Anterior cingulate cortex (tissue), 58 donors: ENCODE measurements at regions not wholly inside any gene's neighbourhood (a gene's known extent, or its start where the extent isn't known, plus 50 kb on each side); places are given as distances from the start of the nearest gene placed in this dataset.
"Not testable (repeated sequence)": the region's sequence is repeated elsewhere in the genome, so short reads cannot be mapped to it uniquely, and the experiment has no call there.

Experiments used
- DNase-seq, 58 donors: peaks; one replicate each; lab custom pipeline; 2025; lab: John Stamatoyannopoulos, UW

DNA sequence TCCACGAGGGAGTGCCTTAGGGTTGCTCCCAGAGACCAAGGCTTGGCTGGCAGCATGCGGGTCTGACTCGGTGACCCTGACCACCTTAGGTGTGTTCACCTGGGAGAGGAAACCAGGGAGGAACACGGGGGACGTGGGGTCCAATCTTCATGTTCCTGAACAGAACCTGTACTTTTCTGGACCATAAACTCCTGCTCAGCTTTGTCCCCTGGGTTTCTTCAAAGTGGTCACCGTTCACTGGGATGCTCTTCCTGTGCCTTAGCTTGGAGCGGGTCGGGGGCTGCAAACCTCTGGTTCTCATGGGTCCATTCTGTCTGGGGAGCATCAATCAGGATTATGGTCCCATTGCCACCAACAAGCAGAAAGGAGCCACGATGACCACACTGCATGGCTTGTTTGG, 333.5 kb downstream of the QKI start:
- DNase-seq: no peak

DNA sequence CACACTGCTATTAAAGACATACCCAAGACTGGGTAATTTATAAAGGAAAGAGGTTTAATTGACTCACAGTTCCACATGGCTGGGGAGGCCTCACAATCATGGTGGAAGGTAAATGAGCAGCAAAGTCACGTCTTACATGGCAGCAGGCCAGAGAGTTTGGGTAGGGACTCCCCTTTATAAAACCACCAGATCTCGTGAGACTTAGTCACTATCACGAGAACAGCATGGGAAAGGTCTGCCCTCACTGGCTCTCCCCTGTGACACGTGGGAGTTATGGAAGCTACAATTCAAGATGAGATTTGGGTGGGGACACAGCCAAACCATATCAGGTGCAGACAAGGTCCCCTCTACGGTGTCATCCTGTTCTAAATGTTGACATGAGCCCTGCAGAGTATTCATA, 332.5 kb downstream of the QKI start:
- not testable (repeated sequence) for DNase-seq

DNA sequence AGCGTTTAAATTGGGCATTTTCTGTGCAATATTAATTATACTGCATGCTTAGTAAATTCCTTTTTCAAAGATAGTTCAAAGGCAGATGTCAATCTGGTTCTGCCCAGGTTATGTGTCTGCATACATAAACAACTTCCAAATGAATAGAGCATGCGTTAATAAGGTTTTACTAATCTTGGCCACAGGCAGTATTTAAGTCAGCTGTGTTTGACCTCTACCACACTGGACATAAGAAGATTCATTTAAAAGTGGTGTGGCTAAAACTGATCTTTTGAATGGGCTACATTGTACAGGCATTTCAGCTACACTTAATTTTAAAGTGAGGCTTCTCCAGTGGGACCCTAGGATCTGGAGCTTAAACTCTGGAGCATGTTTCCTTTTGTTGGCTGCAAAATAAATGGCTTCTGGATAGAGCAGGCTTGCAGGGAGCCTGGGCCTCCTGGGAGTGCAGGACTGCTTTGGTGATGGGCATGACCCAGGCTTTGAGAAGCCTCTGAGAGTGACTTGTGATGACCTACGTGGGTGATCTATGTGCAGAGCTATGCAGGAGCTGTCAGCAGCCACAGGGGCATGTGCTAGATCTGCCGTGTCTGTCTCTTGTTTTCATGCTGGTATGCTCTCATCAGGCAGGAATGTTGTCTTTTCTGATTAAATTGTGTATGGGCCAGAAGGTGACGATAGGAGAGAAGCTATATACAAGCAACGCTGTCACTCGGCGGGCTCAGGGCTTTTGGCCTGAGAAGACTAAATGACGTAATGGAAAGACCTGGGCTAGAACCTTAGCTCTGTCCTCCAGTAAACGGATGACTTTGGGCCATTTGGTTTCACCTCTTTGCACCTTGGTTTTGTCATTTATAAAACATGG, 331.2 kb downstream of the QKI start:
- no peak for DNase-seq

- DNase-seq: no peak
These were observed 329.9 kb downstream of the QKI start for GRCh38 chr6:163744256-163744925.

GRCh38 chr6:163743796-163744195, 329.3 kb downstream of the QKI start:
- no peak for DNase-seq

DNA sequence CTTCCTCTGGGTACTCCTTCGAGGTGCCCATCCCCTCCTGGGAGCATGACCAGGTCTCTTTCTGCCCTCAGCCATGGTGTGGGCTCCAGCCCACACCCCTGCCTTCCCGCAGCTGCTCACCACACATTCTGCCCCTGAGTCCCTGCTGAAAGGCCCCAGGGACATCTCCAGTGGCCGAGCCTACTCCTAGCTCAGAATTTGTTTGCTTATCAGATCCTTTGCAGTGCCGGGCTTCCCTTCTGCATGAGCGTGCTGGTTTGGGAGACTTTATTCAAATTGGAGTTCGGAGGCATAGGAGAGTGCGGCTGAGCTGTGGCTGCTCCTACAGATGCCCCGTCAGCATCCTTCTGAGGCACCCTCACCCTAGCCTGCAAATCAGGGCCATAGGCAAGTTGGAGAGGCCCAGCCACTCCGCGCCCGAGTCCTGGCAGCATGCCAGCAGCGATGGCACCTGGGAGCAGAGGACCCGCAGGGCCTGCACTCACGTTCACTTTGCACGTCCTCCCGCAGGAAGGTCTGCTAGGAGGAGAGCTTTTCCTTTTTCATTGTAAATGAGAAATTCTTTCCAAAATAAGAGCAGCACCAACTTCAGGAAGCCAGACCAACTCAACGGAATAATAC, 327.3 kb downstream of the QKI start:
- DNase-seq: no peak

GRCh38 chr6:163741342-163741741, 326.8 kb downstream of the QKI start:
- DNase-seq: no peak

- no peak for DNase-seq
These were observed 325.4 kb downstream of the QKI start for GRCh38 chr6:163739966-163740365.

DNA sequence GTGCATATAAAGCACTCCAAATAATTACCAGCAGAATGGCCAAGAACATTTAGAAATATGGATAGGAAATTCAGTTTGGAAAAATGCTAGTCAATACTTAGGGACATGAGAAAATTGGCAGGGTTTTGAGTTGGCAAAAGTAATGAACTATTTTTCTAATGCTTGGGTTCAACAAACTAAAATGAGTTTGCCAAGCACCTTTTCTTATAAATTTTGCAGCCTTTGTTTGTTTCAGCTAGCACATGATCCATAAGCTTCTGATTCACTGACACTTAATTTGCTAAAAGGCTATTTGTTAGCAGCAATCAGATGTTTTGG, 324.8 kb downstream of the QKI start:
- DNase-seq: no peak

GRCh38 chr6:163738725-163739407, 324.3 kb downstream of the QKI start:
- DNase-seq: no peak

DNA sequence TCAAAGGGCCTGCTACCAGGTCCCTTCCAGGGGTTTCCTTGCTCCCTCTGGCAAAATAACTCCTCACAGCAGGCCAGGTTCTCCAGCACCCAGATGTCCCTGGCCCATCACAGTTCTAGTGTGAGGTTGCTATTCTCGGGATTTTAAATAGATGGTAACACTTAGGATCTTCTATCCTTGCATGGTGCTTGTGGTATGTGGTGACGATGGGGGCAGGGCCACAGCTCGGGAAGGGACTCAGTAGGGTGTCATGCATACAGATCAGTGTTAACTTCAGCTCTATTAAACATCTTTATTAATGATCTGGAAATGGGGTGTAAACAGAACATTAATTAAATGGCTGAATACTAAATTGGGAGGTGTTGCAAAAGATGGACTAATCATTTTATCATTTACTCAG, 323.8 kb downstream of the QKI start:
- no peak for DNase-seq

- DNase-seq: no peak
These were observed 320.6 kb downstream of the QKI start for GRCh38 chr6:163735076-163735475.

DNA sequence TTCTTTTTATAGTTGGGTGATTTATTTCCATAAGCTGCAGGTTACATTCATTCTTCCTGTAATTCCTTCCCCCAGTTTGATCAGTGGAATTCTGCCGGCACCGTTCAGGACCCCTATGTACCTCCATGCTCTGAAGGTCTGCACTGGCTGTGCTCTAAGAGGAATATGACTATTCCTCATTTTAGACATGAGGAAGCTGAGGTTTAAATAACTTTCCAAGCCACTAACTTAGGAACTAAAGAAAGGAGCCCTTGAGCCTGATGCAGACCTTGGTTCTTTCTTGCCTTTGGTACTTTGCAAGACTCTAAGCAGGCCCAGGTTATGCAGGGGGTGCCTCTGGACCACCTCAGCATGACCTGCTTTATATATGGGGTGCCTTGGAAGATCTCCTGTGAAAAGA, 318.5 kb downstream of the QKI start:
- no peak for DNase-seq

DNA sequence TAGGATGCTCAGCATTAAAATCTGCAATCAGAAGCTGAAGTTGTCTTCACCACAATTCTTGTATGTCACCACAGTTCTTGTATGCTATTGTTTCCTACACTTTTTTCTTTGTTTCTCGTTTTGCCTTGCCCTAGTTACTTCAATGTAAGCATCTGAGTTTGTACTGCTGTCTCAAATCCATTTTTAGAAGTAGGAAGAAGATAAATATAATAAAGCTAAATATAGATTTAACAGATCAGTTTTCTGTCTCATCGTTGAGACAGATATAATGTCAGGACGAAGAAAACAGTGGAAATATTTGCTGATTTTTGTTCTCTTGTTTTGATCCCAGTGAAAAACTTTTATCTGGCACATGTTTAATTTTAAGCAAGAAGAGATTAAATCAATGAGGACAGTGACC, 318.0 kb downstream of the QKI start:
- DNase-seq: no peak

DNA sequence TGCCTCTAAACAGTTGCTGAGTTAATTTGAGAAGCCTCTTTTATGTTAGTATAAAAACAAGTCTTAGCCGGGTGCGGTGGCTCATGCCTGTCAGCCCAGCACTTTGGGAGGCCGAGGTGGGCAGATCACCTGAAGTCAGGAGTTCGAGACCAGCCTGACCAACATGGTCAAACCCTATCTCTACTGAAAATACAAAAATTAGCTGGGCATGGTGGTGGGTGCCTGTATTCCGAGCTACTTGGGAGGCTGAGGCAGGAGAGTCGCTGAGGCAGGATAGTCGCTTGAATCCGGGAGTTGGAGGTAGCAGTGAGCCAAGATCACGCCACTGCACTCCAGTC, 317.5 kb downstream of the QKI start:
- DNase-seq: not testable (repeated sequence)

GRCh38 chr6:163731215-163732013, 316.9 kb downstream of the QKI start:
- no peak for DNase-seq

DNA sequence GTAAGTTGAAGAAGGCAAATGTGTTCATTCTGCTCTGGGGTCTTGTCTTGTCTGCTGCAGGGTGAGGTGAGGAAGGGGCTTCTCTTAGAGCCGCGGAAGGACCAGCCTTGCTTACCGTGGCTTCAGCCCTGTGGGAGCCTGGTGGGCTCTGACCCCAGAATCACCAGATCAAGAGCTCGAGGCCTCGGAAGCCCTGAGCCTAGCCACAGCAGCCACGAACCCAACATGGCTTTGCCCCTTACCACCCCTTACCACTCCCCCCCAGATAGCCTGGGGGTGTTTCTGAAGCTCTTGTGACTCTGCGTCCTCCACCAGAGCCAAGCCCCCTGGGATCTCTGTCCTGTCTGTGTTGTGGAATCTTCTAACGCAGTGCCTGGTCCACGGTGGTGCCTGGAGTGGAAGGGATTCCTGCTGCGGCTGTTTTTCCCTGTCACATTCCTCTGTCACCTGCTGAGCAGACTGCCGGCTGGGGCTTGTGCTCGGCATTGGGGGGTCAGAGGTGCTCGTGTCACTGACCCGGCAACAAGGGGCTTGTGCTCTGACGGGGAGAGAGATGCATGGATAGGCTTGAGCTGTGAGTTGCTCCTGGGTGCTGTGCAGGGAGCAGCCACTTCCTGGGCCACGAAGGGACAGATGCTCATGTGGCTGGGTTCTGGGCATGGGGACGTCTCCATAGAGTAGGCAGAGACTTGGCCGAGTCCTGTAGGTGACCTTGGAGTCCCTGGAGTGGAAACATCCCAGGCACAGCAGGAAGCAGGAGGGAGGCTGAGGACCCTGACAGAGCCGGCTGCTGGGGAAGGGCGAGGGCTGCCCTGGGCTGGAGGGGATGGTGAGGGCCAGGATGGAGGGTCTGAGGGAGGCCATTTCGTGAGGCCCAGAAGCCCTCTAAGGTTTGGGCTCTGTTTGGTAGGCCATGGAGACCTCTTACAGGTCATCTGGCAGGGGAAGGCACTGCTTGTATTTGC, 316.0 kb downstream of the QKI start:
- DNase-seq: no peak

- no peak for DNase-seq
These were observed 314.8 kb downstream of the QKI start for GRCh38 chr6:163729127-163729872.
